ENCODE measurements at regions not wholly inside any gene's neighbourhood (a gene's known extent, or its start where the extent isn't known, plus 50 kb on each side); places are given as distances from the start of the nearest gene placed in this dataset.

DNA sequence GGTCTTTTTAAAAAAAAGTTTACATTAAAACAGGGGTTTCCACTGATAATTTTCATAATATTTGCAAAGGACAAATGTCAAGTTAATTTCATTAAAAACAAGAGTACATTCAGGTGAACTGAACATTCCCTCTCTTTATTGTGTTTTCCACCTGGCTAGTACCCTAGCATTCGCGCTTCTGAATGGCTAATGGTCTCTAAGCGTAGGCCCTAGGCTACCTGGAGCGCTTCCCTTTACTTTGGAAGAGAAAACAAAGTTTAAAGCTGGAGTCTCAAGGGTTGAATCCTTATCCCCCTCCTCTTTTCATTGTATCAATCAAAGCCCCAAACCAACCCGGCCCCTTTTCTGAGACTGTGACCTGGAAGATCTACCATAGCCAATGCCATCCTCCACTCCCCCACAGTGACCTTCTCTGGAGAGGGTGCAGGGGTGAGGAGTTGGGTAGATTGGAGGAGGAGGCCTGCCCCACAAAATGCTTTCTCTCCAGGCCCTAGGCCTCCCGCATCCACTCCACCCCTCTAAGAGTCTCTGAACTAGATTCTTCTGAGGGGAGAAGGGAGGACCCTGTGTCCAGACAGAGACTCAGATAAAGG, 73.3 kb upstream of the TBCA start:
- Histone ChIP-seq H3K36me3 (replicated peaks) (no peaks in the 10 kb centered on the region), H3K27me3 (replicated peaks) (no peaks in the 10 kb centered on the region), H3K27ac (no peak overlapping the region), H3K4me3 (ENCODE audit: low read depth, low read length) (no peak overlapping the region)
- TF ChIP-seq, protein P1, sequence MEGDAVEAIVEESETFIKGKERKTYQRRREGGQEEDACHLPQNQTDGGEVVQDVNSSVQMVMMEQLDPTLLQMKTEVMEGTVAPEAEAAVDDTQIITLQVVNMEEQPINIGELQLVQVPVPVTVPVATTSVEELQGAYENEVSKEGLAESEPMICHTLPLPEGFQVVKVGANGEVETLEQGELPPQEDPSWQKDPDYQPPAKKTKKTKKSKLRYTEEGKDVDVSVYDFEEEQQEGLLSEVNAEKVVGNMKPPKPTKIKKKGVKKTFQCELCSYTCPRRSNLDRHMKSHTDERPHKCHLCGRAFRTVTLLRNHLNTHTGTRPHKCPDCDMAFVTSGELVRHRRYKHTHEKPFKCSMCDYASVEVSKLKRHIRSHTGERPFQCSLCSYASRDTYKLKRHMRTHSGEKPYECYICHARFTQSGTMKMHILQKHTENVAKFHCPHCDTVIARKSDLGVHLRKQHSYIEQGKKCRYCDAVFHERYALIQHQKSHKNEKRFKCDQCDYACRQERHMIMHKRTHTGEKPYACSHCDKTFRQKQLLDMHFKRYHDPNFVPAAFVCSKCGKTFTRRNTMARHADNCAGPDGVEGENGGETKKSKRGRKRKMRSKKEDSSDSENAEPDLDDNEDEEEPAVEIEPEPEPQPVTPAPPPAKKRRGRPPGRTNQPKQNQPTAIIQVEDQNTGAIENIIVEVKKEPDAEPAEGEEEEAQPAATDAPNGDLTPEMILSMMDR (IDR thresholded peaks at IDR 0.05; ENCODE audit: low read depth, low read length, missing control alignments): no peak
- DNase-seq: no peak
- in situ Hi-C loops (cut with HindIII; ENCODE audit: low pct_ligation_motif_present, low sequenced_read_pairs): no loop called here

- in situ Hi-C loops (cut with HindIII; ENCODE audit: low pct_ligation_motif_present, low sequenced_read_pairs): no loop called here
- no peaks in the 10 kb centered on the region for H3K36me3 ChIP-seq (replicated peaks)
- H3K4me3 ChIP-seq (ENCODE audit: low read depth, low read length): no peak overlapping the region
- no peaks in the 10 kb centered on the region for H3K27me3 ChIP-seq (replicated peaks)
- H3K27ac ChIP-seq: no peak overlapping the region
- DNase-seq: no peak
- TF ChIP-seq, protein P1 (IDR thresholded peaks at IDR 0.05; ENCODE audit: low read depth, low read length, missing control alignments): no peak
These were observed 71.7 kb upstream of the TBCA start for GRCh38 chr5:77847814-77848290.

GRCh38 chr5:77847129-77847460, 71.0 kb upstream of the TBCA start:
- H3K27ac ChIP-seq: no peak overlapping the region
- in situ Hi-C loops (cut with HindIII; ENCODE audit: low pct_ligation_motif_present, low sequenced_read_pairs): no loop called here
- TF ChIP-seq, protein P1 (IDR thresholded peaks at IDR 0.05; ENCODE audit: low read depth, low read length, missing control alignments): no peak
- H3K4me3 ChIP-seq (ENCODE audit: low read depth, low read length): no peak overlapping the region
- no peak for DNase-seq
- H3K36me3 ChIP-seq (replicated peaks): no peaks in the 10 kb centered on the region
- H3K27me3 ChIP-seq (replicated peaks): no peaks in the 10 kb centered on the region

DNA sequence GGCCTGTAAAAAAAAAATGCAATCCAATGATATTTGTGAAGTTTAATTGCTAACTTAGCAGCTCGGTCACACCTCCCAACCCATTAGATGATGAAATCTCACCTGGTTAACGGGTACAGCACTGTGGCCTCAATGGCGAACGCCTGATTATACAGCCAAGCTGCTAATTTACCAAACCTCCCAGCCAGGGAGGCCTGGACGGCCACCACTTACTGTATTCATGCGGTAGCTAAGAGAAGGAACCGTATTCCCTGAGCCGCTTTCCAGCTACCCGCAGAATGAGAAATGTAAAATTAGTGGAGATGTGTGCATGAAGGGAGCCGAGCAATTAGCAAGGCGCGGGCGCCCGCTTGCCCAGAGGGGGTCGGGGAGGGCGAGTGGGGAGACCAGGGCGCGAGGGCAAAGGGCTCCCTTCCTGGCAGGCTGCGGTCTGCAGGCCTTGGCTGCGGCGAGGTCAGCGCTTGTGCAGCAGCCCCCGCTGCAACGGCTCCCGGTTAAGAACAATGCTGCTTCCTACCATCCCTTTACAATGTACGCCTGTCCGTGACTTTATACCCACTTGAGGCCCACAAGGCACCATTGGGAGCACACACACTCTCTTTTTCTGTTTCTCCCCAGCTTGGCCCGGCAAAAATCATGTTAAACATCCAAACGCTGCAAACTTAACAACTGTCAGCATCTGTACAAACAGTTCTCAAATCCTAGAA, 70.4 kb upstream of the TBCA start:
- H3K27me3 ChIP-seq (replicated peaks): no peaks in the 10 kb centered on the region
- in situ Hi-C loops (cut with HindIII; ENCODE audit: low pct_ligation_motif_present, low sequenced_read_pairs): no loop called here

GRCh38 chr5:77845324-77845646, 69.1 kb upstream of the TBCA start:
- H3K27me3 ChIP-seq (replicated peaks): no peaks in the 10 kb centered on the region
- no peak for DNase-seq

More for the DNA sequence above, 70.4 kb upstream of the TBCA start:
- DNase-seq: no peak
- TF ChIP-seq, protein P1 (IDR thresholded peaks at IDR 0.05; ENCODE audit: low read depth, low read length, missing control alignments): no peak
- no peak overlapping the region for H3K4me3 ChIP-seq (ENCODE audit: low read depth, low read length)
- no peaks in the 10 kb centered on the region for H3K36me3 ChIP-seq (replicated peaks)
- no peak overlapping the region for H3K27ac ChIP-seq

More at GRCh38 chr5:77845324-77845646, 69.1 kb upstream of the TBCA start:
- Histone ChIP-seq H3K36me3 (replicated peaks) (no peaks in the 10 kb centered on the region), H3K27ac (no peak overlapping the region), H3K4me3 (ENCODE audit: low read depth, low read length) (no peak overlapping the region)
- TF ChIP-seq, protein P1 (IDR thresholded peaks at IDR 0.05; ENCODE audit: low read depth, low read length, missing control alignments): no peak
- in situ Hi-C loops (cut with HindIII; ENCODE audit: low pct_ligation_motif_present, low sequenced_read_pairs): no loop called here

All from brain microvascular endothelial cell (primary cell).